Mesenchymal stem cell (in vitro differentiated cells and primary cell): ENCODE measurements at regions not wholly inside any gene's neighbourhood (a gene's known extent, or its start where the extent isn't known, plus 50 kb on each side); places are given as distances from the start of the nearest gene placed in this dataset.
A peak's percentile ranks its signal among the peaks of the same experiment; 100 is the strongest.

ENCODE experiments used
- DNase-seq: peaks from one replicate; pipeline ENCODE4 v3.0.0-alpha.2; 2013
- H2AFZ ChIP-seq: one replicate; pipeline ENCODE4 v1.6.1; 2013; ENCODE audit warnings: low read depth, mild to moderate bottlenecking, control low read depth, inconsistent platforms, low read length, moderate library complexity
- H2AK5ac ChIP-seq: 2 replicates; pipeline ENCODE4 v1.6.1; 2013; ENCODE audit warnings: low read length, moderate library complexity, mild to moderate bottlenecking, inconsistent platforms; ENCODE audit not compliant: severe bottlenecking
- H2BK120ac ChIP-seq: one replicate; pipeline ENCODE4 v1.6.1; 2013; ENCODE audit warnings: low read depth, mild to moderate bottlenecking, inconsistent platforms, low read length, moderate library complexity
- H2BK12ac ChIP-seq, 2 experiments: one replicate each; pipeline ENCODE4 v1.6.1; 2013; ENCODE audit warnings: inconsistent platforms in 2 of 2, low read length in 2 of 2, mild to moderate bottlenecking in 2 of 2, moderate library complexity in 2 of 2, control low read depth in 1 of 2
- H2BK15ac ChIP-seq: one replicate; pipeline ENCODE4 v1.6.1; 2013; ENCODE audit warnings: mild to moderate bottlenecking, low read depth, inconsistent platforms; ENCODE audit not compliant: poor library complexity, severe bottlenecking
- H2BK5ac ChIP-seq: 2 replicates; pipeline ENCODE4 v1.6.1; 2013; ENCODE audit warnings: low read depth, mild to moderate bottlenecking, low read length, control low read depth, inconsistent platforms; ENCODE audit not compliant: poor library complexity, severe bottlenecking
- H3K14ac ChIP-seq, 2 experiments: one replicate each; pipeline ENCODE4 v1.6.1; 2013; ENCODE audit warnings: inconsistent platforms in 2 of 2, low read length in 2 of 2, control low read depth in 1 of 2, mild to moderate bottlenecking in 1 of 2, moderate library complexity in 1 of 2
- H3K18ac ChIP-seq, 2 experiments: one replicate each; pipeline ENCODE4 v1.6.1; 2013; ENCODE audit warnings: inconsistent platforms in 2 of 2, low read length in 2 of 2, control low read depth in 1 of 2, low read depth in 1 of 2, mild to moderate bottlenecking in 1 of 2
- H3K23ac ChIP-seq, 2 experiments: one replicate each; pipeline ENCODE4 v1.6.1; 2013; ENCODE audit warnings: inconsistent platforms in 2 of 2, low read length in 2 of 2, mild to moderate bottlenecking in 2 of 2, moderate library complexity in 2 of 2, control low read depth in 1 of 2
- H3K27ac ChIP-seq: 2 replicates; pipeline ENCODE4 v1.5.1; 2013; ENCODE audit warnings: mild to moderate bottlenecking, moderate library complexity, low read length, control low read depth, inconsistent platforms; ENCODE audit not compliant: poor library complexity, severe bottlenecking
- H3K27me3 ChIP-seq, 2 experiments: 2 replicates each; pipeline versions ENCODE4 v1.6.1 to v1.7.0; 2013; ENCODE audit warnings: low read length in 2 of 2, mild to moderate bottlenecking in 2 of 2, moderate library complexity in 2 of 2, control low read depth in 1 of 2, inconsistent platforms in 1 of 2; ENCODE audit not compliant: control insufficient read depth in 1 of 2, insufficient read depth in 1 of 2
- H3K36me3 ChIP-seq, 2 experiments: 2 replicates each; pipeline versions ENCODE4 v1.6.1 to v1.7.0; 2013; ENCODE audit warnings: low read length in 2 of 2, control low read depth in 1 of 2, inconsistent platforms in 1 of 2, low read depth in 1 of 2, mild to moderate bottlenecking in 1 of 2; ENCODE audit not compliant: insufficient read depth in 2 of 2, control insufficient read depth in 1 of 2
- H3K4ac ChIP-seq, 2 experiments: one replicate each; pipeline ENCODE4 v1.6.1; 2013; ENCODE audit warnings: inconsistent platforms in 2 of 2, low read length in 2 of 2, mild to moderate bottlenecking in 2 of 2, moderate library complexity in 2 of 2, control low read depth in 1 of 2, low read depth in 1 of 2
- H3K4me1 ChIP-seq: 2 replicates; pipeline ENCODE4 v1.6.1; 2013; ENCODE audit warnings: low read depth, low read length, control low read depth; ENCODE audit not compliant: control insufficient read depth, insufficient read depth
- H3K4me2 ChIP-seq: 2 replicates; pipeline ENCODE4 v1.6.1; 2013; ENCODE audit warnings: low read length, mild to moderate bottlenecking, inconsistent platforms; ENCODE audit not compliant: poor library complexity, severe bottlenecking
- H3K4me3 ChIP-seq, 2 experiments: 2 replicates each; pipeline versions ENCODE4 v1.5.1 to v1.7.0; 2013; ENCODE audit warnings: low read length in 2 of 2, mild to moderate bottlenecking in 2 of 2, control low read depth in 1 of 2, low read depth in 1 of 2; ENCODE audit not compliant: insufficient read depth in 1 of 2
- H3K79me1 ChIP-seq: replicated peaks from 2 replicates; pipeline ENCODE4 v1.6.1; 2013; ENCODE audit warnings: mild to moderate bottlenecking, control low read depth, low read length, inconsistent platforms; ENCODE audit not compliant: poor library complexity, severe bottlenecking
- H3K9ac ChIP-seq: 2 replicates; pipeline ENCODE4 v1.7.0; 2013; ENCODE audit warnings: mild to moderate bottlenecking, low read length, moderate library complexity
- H3K9me3 ChIP-seq: 2 replicates; pipeline ENCODE4 v1.7.0; 2013; ENCODE audit warnings: mild to moderate bottlenecking, low read length; ENCODE audit not compliant: control insufficient read depth
- H4K8ac ChIP-seq: one replicate; pipeline ENCODE4 v1.6.1; 2013; ENCODE audit warnings: inconsistent platforms, mild to moderate bottlenecking, low read length, moderate library complexity
- H4K91ac ChIP-seq: one replicate; pipeline ENCODE4 v1.6.1; 2013; ENCODE audit warnings: mild to moderate bottlenecking, low read length, inconsistent platforms
- WGBS: methylation state at CpG from one replicate; pipeline ENCODE4 v1.1.7; 2013; ENCODE audit warnings: mixed read lengths; 5-methylcytosine and 5-hydroxymethylcytosine counted together

DNA sequence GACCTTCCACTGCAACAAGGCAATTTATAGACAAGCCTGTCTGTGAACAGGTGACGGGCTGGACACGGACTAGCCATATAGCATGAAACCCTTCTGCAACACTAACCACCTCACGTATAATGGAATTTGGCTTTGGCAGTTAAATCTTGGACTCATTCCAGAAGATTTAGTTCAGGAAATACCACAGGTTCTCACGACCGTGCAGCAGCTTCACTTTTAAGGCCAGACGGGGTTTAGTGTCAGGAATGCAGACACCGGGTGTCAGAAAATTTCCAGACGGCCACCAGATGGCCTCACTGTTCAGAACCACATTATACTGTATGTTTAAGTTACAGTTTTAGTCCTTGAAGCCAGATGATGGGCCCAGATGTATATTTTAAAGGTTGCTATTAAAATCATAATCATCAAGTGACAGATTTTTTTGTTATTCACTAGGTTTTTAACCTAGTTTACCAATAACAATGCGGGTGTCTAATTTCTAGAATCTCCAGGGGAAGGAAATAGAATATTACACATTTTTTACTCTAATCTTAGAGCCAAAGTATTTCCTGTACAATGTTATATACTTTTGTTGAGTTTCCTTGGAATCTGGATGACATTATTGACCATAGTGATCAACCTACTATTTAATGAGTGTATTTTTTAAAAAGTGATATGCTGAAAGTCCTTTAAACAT is 90.5 kb upstream of the TMPO start:
- Histone ChIP-seq H2AK5ac (no peak overlapping the region), H2AFZ (no peak overlapping the region), H3K18ac (no peak overlapping the region), H4K91ac (no peak overlapping the region), H3K79me1 (no peaks in the 10 kb centered on the region), H3K4me1 (peaks cover 17% of the 10 kb centered on the region), H3K4ac (no peak overlapping the region), H3K4me2 (peak overlapping the region; percentile 40), H3K27me3 (no peaks in the 10 kb centered on the region), H2BK5ac (no peak overlapping the region), H2BK120ac (no peak overlapping the region), H3K9ac (no peak overlapping the region), H3K14ac (no peak overlapping the region), H3K36me3 (no peaks in the 10 kb centered on the region), H3K23ac (no peak overlapping the region), H3K9me3 (no peaks in the 10 kb centered on the region), H4K8ac (no peak overlapping the region), H3K4me3 (no peak overlapping the region), H2BK15ac (no peak overlapping the region), H2BK12ac (no peak overlapping the region), H3K27ac (peak overlapping the region; percentile 70)
- peak; percentile 77 for DNase-seq
- 21% methylated on average over 7 of the region's 9 CpGs for WGBS

DNA sequence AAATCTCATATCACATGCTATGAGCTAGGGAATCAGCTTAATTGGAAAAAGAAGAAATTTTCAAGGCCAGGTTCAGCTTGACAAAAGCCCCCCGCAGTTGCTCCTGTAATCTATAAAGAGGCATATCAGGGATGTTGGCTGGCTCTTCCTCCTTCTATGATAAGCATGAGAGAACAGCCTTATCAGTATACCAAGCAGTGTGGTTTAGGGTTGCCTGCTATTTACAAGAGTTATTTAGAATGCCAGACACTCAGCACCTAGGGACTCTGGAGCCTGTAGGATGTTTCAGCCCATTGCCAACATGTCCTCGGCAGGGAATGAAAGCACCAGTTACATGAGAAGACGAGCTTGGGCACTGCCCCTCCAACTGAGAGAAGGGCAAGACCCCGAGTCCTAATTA is 89.5 kb upstream of the TMPO start:
- Histone ChIP-seq H3K4ac (no peak overlapping the region), H4K8ac (peak overlapping the region; percentile 55), H3K9me3 (no peaks in the 10 kb centered on the region), H2BK120ac (no peak overlapping the region), H3K18ac (no peak overlapping the region), H3K4me2 (no peak overlapping the region), H3K4me1 (peaks cover 10% of the 10 kb centered on the region), H3K27me3 (no peaks in the 10 kb centered on the region), H3K27ac (no peak overlapping the region), H2BK12ac (peak overlapping the region in 1 of 2 experiments; percentile 22), H2BK15ac (peak overlapping the region; percentile 63), H3K9ac (no peak overlapping the region), H2AFZ (no peak overlapping the region), H3K23ac (no peak overlapping the region), H2AK5ac (peak overlapping the region; percentile 98), H3K4me3 (no peak overlapping the region), H2BK5ac (no peak overlapping the region), H3K36me3 (no peaks in the 10 kb centered on the region), H3K79me1 (no peaks in the 10 kb centered on the region), H4K91ac (no peak overlapping the region), H3K14ac (no peak overlapping the region)
- no peak for DNase-seq
- WGBS = 95% methylated on average over 4 of the region's 4 CpGs

DNA sequence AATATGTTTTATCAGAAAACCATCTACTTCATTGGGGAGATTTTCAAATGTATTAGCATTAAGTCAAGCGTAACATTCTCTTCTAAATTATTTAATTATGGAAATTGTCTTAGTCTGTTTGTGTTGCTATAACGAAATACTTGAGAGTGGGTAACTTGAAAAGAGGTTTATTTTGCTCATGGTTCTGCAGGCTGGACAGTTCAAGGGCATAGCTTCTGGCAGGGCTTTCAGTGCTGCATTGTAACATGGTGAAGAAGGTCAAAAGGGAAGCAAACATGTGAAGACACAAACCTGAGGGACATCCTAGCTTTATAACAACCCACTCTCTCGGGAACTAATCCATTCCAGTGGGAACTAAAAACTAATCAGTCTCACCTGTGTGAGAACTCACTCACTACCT is 84.3 kb upstream of the TMPO start:
- Histone ChIP-seq H3K4ac (no peak overlapping the region), H2AK5ac (no peak overlapping the region), H3K4me1 (no peaks in the 10 kb centered on the region), H3K18ac (no peak overlapping the region), H2BK15ac (no peak overlapping the region), H2BK5ac (no peak overlapping the region), H2AFZ (no peak overlapping the region), H3K4me3 (no peak overlapping the region), H4K8ac (no peak overlapping the region), H3K36me3 (no peaks in the 10 kb centered on the region), H3K9ac (no peak overlapping the region), H3K27ac (no peak overlapping the region), H3K14ac (no peak overlapping the region), H3K27me3 (peaks cover 0 to 8% of the 10 kb centered on the region in 2 experiments), H4K91ac (no peak overlapping the region), H2BK12ac (no peak overlapping the region), H3K79me1 (no peaks in the 10 kb centered on the region), H3K4me2 (no peak overlapping the region), H3K23ac (no peak overlapping the region), H3K9me3 (peaks cover 7% of the 10 kb centered on the region), H2BK120ac (no peak overlapping the region)
- no peak for DNase-seq
- 84% methylated on average over 2 of the region's 3 CpGs for WGBS

DNA sequence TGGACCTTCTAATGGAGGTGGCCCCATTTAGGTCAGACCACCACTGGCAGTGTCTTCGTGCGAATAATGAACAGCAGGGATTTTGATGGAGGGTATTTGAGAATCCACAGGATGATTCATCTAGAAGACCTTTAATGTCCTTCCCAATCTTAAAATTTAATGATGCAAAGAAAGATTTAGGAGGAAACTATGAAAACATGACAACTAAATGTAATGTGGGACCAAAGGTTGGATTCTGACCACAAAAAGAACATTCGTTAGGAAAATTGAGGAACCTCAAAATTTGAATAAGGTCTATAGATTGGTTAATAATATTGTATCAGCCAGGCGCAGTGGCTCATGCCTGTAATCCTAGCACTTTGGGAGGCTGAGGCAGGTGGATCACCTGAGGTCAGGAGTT is 78.2 kb upstream of the TMPO start:
- no peak overlapping the region for H2BK12ac ChIP-seq
- no peak overlapping the region for H2BK120ac ChIP-seq
- H4K91ac ChIP-seq = no peak overlapping the region
- no peak overlapping the region for H3K9ac ChIP-seq
- H3K18ac ChIP-seq = no peak overlapping the region
- no peak for DNase-seq
- over 99% methylated on average over 4 of the region's 4 CpGs for WGBS
- H3K4me1 ChIP-seq = no peaks in the 10 kb centered on the region
- H4K8ac ChIP-seq = no peak overlapping the region
- no peak overlapping the region for H3K4me2 ChIP-seq
- H3K4me3 ChIP-seq = no peak overlapping the region
- no peak overlapping the region for H3K14ac ChIP-seq
- H2AK5ac ChIP-seq = no peak overlapping the region
- H3K9me3 ChIP-seq = peaks cover 7% of the 10 kb centered on the region
- H3K23ac ChIP-seq = no peak overlapping the region
- no peak overlapping the region for H3K27ac ChIP-seq
- H2AFZ ChIP-seq = no peak overlapping the region
- no peaks in the 10 kb centered on the region for H3K36me3 ChIP-seq
- H3K4ac ChIP-seq = no peak overlapping the region
- H3K27me3 ChIP-seq = peaks cover 0 to 25% of the 10 kb centered on the region in 2 experiments
- H2BK5ac ChIP-seq = no peak overlapping the region
- no peak overlapping the region for H2BK15ac ChIP-seq
- no peaks in the 10 kb centered on the region for H3K79me1 ChIP-seq
